ENCODE measurements at regions not wholly inside any gene's neighbourhood (a gene's known extent, or its start where the extent isn't known, plus 50 kb on each side); places are given as distances from the start of the nearest gene placed in this dataset.

- TF ChIP-seq REST (IDR thresholded peaks at IDR 0.05; ENCODE audit: insufficient read depth in 1 of 2, low read depth in 2 of 2, low read length in 2 of 2) (no peak), POLR2AphosphoS5 (IDR thresholded peaks at IDR 0.05; ENCODE audit: low read depth, low read length) (no peak), SIN3A (IDR thresholded peaks at IDR 0.05; ENCODE audit: borderline replicate concordance, insufficient read depth, low read length) (no peak)
Measured at GRCh38 chr2:3974765-3975164, 271.4 kb downstream of the DCDC2C start.
